ENCODE measurements at regions not wholly inside any gene's neighbourhood (a gene's known extent, or its start where the extent isn't known, plus 50 kb on each side); places are given as distances from the start of the nearest gene placed in this dataset.

DNA sequence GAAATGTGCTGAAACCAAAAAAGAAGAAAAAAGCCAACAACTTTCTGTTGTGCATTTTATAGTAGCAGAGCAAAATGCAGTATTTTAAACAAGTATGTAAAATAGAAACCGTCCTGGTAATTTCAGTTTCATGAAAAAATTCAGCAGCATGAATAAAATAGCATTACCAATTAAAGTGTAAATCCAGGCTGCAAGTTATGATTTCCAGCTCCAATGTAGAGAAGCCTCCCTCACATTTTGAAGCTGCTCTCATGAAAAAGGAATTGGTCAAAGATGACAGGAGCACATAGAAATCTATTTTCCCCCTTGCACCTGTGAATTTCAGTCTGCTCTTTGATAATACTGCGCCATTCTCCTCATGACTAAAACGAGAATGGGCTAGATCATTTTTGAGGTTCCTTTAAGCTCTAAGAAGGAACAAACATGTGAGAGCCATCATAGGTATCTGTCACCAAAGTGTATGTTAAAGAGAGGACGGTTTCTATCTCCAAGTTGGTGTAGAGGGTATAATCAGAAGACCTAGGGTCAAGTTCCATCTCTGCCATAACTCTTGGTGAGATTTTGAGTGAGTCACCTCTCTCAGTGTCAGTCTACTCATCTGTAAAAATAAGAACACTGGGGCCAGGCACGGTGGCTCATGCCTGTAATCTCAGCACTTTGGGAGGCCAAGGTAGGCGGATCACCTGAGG, 107.5 kb downstream of the MTPAP start:
- no peaks in the 10 kb centered on the region for H3K79me2 ChIP-seq (ENCODE audit: insufficient read depth, low read length)
- H3K36me3 ChIP-seq (replicated peaks in 1 of 2; ENCODE audit: control insufficient read depth in 1 of 2, insufficient read depth in 2 of 2, low read length in 2 of 2), result no peaks in the 10 kb centered on the region
- no peak overlapping the region for H2AFZ ChIP-seq (ENCODE audit: insufficient read depth, low read depth, low read length, poor library complexity, severe bottlenecking)
- no peaks in the 10 kb centered on the region for H3K9me3 ChIP-seq (replicated peaks in 1 of 2; ENCODE audit: control insufficient read depth in 1 of 2, insufficient read depth in 1 of 2, low read length in 2 of 2)
- no peak overlapping the region for H3K4me3 ChIP-seq (replicated peaks in 1 of 3; ENCODE audit: low read depth in 2 of 3, low read length in 3 of 3)
- no peak overlapping the region for H3K4me3 Mint-ChIP-seq
- DNase-seq, result no peak
- H3K9me3 Mint-ChIP-seq, result peaks cover 0 to 2% (median 0%) of the 10 kb centered on the region in 7 donors
- no peak overlapping the region for H3K27ac Mint-ChIP-seq
- H3K4me1 ChIP-seq (ENCODE audit: control insufficient read depth in 1 of 2, insufficient read depth in 2 of 2, low read length in 2 of 2), result no peaks in the 10 kb centered on the region
- H3K27me3 ChIP-seq (ENCODE audit: control insufficient read depth in 2 of 2, insufficient read depth in 2 of 2, low read length in 2 of 2), result no peaks in the 10 kb centered on the region
- no peak overlapping the region for H3K27ac ChIP-seq (ENCODE audit: low read depth in 1 of 2, low read length in 2 of 2)
- no peak overlapping the region for H3K4me2 ChIP-seq (replicated peaks; ENCODE audit: extremely low read depth, low read length, poor library complexity, severe bottlenecking)
- peaks cover 8% of the 10 kb centered on the region for H3K4me1 Mint-ChIP-seq
- intact Hi-C loops (cut with micrococcal nuclease), result no loop called here
- no peak overlapping the region for H3K9ac ChIP-seq (ENCODE audit: insufficient read depth, low read length, poor library complexity, severe bottlenecking)
- 100% methylated on average over 2 of the region's 6 CpGs for WGBS (ENCODE audit: insufficient coverage)
- no peaks in the 10 kb centered on the region for H4K20me1 ChIP-seq (ENCODE audit: insufficient read depth, low read length)
- peaks cover 0 to 2% (median 2%) of the 10 kb centered on the region in 3 donors for H3K27me3 Mint-ChIP-seq (ENCODE audit: low read depth in 3 of 3)
- no peaks in the 10 kb centered on the region for H3K36me3 Mint-ChIP-seq
- TF ChIP-seq, protein P1, sequence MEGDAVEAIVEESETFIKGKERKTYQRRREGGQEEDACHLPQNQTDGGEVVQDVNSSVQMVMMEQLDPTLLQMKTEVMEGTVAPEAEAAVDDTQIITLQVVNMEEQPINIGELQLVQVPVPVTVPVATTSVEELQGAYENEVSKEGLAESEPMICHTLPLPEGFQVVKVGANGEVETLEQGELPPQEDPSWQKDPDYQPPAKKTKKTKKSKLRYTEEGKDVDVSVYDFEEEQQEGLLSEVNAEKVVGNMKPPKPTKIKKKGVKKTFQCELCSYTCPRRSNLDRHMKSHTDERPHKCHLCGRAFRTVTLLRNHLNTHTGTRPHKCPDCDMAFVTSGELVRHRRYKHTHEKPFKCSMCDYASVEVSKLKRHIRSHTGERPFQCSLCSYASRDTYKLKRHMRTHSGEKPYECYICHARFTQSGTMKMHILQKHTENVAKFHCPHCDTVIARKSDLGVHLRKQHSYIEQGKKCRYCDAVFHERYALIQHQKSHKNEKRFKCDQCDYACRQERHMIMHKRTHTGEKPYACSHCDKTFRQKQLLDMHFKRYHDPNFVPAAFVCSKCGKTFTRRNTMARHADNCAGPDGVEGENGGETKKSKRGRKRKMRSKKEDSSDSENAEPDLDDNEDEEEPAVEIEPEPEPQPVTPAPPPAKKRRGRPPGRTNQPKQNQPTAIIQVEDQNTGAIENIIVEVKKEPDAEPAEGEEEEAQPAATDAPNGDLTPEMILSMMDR (IDR thresholded peaks at IDR 0.05), result peak; percentile 36

GRCh38 chr10:30238836-30239235, 110.2 kb downstream of the MTPAP start:
- no peaks in the 10 kb centered on the region for H3K27me3 Mint-ChIP-seq (ENCODE audit: low read depth in 3 of 3)
- Histone ChIP-seq H3K9ac (ENCODE audit: insufficient read depth, low read length, poor library complexity, severe bottlenecking) (no peak overlapping the region), H3K4me3 (replicated peaks in 1 of 3; ENCODE audit: low read depth in 2 of 3, low read length in 3 of 3) (no peak overlapping the region), H3K27ac (ENCODE audit: low read depth in 1 of 2, low read length in 2 of 2) (no peak overlapping the region), H3K79me2 (ENCODE audit: insufficient read depth, low read length) (no peaks in the 10 kb centered on the region), H3K9me3 (replicated peaks in 1 of 2; ENCODE audit: control insufficient read depth in 1 of 2, insufficient read depth in 1 of 2, low read length in 2 of 2) (no peaks in the 10 kb centered on the region), H4K20me1 (ENCODE audit: insufficient read depth, low read length) (no peaks in the 10 kb centered on the region), H3K4me2 (replicated peaks; ENCODE audit: extremely low read depth, low read length, poor library complexity, severe bottlenecking) (no peak overlapping the region), H3K4me1 (ENCODE audit: control insufficient read depth in 1 of 2, insufficient read depth in 2 of 2, low read length in 2 of 2) (no peaks in the 10 kb centered on the region), H2AFZ (ENCODE audit: insufficient read depth, low read depth, low read length, poor library complexity, severe bottlenecking) (no peak overlapping the region), H3K27me3 (ENCODE audit: control insufficient read depth in 2 of 2, insufficient read depth in 2 of 2, low read length in 2 of 2) (no peaks in the 10 kb centered on the region), H3K36me3 (replicated peaks in 1 of 2; ENCODE audit: control insufficient read depth in 1 of 2, insufficient read depth in 2 of 2, low read length in 2 of 2) (no peaks in the 10 kb centered on the region)
- H3K9me3 Mint-ChIP-seq, result peaks cover 0 to 3% (median 2%) of the 10 kb centered on the region in 7 donors
- DNase-seq, result no peak
- TF ChIP-seq, protein P1 (IDR thresholded peaks at IDR 0.05), result no peak
- H3K4me1 Mint-ChIP-seq, result peaks cover 8% of the 10 kb centered on the region
- intact Hi-C loops (cut with micrococcal nuclease), result no loop called here
- H3K4me3 Mint-ChIP-seq, result no peak overlapping the region
- H3K27ac Mint-ChIP-seq, result no peak overlapping the region
- 0% methylated on average over 2 of the region's 8 CpGs for WGBS (ENCODE audit: insufficient coverage)
- no peaks in the 10 kb centered on the region for H3K36me3 Mint-ChIP-seq
